Retinal pigment epithelial cell (primary cell): ENCODE measurements at regions not wholly inside any gene's neighbourhood (a gene's known extent, or its start where the extent isn't known, plus 50 kb on each side); places are given as distances from the start of the nearest gene placed in this dataset.

Source experiments
- DNase-seq: peaks from one replicate; pipeline ENCODE4 v3.0.0-alpha.2; 2010; ENCODE audit warnings: low read depth
- H3K4me3 ChIP-seq: 2 replicates; pipeline ENCODE4 v1.5.1; 2011; ENCODE audit warnings: mild to moderate bottlenecking, low read length, control low read depth, moderate library complexity
- CTCF ChIP-seq: conservative IDR thresholded peaks from 2 replicates; pipeline ENCODE4 v1.5.1; 2011; ENCODE audit warnings: low read depth, low read length, control low read depth, inconsistent platforms

- no peak for TF ChIP-seq CTCF
- DNase-seq, result no peak
- H3K4me3 ChIP-seq, result no peak overlapping the region
These were observed 377.9 kb upstream of the KITLG start for GRCh38 chr12:88958153-88958552.

- TF ChIP-seq CTCF, result no peak
- H3K4me3 ChIP-seq, result no peak overlapping the region
- DNase-seq, result no peak
These were observed 377.1 kb upstream of the KITLG start for GRCh38 chr12:88957358-88957757.

- DNase-seq, result no peak
- no peak for TF ChIP-seq CTCF
- no peak overlapping the region for H3K4me3 ChIP-seq
These were observed 375.3 kb upstream of the KITLG start for GRCh38 chr12:88955531-88955930.

GRCh38 chr12:88953029-88953586, 372.8 kb upstream of the KITLG start:
- no peak for DNase-seq
- no peak overlapping the region for H3K4me3 ChIP-seq
- no peak for TF ChIP-seq CTCF

- no peak for DNase-seq
- no peak overlapping the region for H3K4me3 ChIP-seq
- no peak for TF ChIP-seq CTCF
These were observed 372.3 kb upstream of the KITLG start for GRCh38 chr12:88952562-88952942.

- DNase-seq, result no peak
- no peak overlapping the region for H3K4me3 ChIP-seq
- TF ChIP-seq CTCF, result no peak
These were observed 371.7 kb upstream of the KITLG start for GRCh38 chr12:88951860-88952561.

- no peak overlapping the region for H3K4me3 ChIP-seq
- DNase-seq, result no peak
- no peak for TF ChIP-seq CTCF
These were observed 370.9 kb upstream of the KITLG start for GRCh38 chr12:88951177-88951576.
